ENCODE measurements at regions not wholly inside any gene's neighbourhood (a gene's known extent, or its start where the extent isn't known, plus 50 kb on each side); places are given as distances from the start of the nearest gene placed in this dataset.

DNA sequence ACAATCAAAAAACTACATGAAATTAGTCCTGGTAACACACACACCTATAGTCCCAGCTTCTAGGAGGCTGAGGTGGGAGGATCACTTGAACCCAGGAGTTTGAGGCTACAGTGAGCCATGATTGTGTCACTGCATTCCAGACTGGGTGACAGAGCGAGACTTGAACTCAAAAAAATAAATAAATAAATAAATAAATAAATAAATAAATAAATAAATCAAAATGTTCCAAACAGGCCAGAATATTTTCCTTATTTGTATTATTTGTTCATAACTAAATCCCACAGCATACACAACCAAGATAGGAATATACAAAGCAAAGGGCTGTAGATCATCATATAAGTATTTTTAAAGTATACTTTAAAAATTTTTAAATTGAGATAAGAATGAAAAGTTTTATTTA, 537.2 kb upstream of the CDH8 start:
- DNase-seq (ENCODE audit: low read depth in 2 of 2) = no peak

DNA sequence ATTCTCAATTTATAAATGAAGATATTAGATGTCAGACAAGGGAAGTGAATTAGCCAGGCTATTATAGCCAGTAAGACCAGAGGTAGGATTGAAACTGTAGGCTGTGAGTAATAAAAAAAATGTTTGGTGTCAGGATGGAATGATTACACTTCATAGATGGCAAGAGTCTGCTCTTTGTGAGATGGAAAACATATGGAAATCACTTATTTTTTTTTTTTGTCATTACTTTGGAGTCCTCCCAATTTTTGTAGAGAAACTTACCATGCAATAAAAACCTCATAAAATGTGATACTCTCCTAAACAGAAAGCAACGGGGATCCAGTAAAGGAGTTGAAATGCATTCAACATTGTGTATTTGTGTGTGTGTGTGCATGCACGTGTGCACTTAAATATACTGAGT, 532.7 kb upstream of the CDH8 start:
- peak; percentile 52 to 58 for DNase-seq (ENCODE audit: low read depth in 2 of 2)

DNA sequence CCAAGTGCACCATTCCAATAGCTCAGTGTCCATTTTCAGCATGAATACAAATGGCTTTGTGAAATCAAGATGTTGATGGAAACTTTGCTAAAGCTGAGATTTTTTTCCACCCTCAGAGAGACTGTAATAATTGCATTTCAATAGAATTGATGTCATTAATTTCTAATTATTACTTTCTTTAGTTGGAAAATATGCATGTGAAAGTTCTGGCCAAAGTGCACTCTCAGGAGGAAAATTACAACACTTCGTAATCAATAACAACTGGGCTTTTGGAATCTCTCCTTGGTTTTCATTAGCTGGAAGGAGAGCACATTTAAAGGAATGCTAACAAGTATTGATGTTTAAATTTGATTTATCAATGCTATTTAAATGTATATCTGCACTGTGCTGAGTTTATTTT, 529.5 kb upstream of the CDH8 start:
- no peak for DNase-seq (ENCODE audit: low read depth in 2 of 2)

DNA sequence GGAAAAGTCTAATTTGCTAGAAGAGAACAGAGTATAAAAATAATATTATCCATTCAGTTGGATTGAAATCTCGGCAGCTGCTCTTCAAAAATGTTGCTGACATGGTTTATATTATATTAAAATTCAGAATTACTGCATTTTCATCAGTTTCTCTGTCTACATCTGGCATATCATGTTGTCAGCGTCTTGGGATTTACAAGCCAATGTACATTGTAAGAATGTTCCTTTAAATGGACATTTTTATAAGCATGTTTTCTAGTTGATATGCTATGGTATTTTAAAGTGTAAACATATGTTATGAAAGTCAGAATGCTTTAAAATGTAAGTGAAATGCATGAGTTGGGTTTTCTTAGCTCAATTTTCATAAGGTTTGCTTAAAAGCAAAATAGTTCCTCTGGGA, 528.1 kb upstream of the CDH8 start:
- no peak for DNase-seq (ENCODE audit: low read depth in 2 of 2)

DNA sequence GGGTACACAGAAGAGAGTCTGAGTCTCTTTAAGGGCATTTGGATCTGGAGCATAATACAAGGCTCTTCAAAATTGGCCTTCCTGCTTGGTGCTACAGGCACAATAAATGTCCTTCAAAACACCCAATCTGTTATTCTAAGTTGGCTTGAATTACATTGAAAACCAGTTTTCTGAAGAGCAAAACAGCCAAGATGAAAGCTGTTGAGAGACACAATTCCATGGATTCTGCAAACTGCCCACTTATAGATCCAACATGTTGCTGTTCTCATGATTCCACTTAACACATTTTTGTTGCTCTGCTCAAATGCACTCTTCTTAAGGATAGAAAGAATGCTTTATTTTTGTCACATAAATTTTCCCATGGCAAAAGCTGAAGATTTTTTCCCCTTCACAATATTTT, 525.9 kb upstream of the CDH8 start:
- no peak for DNase-seq (ENCODE audit: low read depth in 2 of 2)

DNA sequence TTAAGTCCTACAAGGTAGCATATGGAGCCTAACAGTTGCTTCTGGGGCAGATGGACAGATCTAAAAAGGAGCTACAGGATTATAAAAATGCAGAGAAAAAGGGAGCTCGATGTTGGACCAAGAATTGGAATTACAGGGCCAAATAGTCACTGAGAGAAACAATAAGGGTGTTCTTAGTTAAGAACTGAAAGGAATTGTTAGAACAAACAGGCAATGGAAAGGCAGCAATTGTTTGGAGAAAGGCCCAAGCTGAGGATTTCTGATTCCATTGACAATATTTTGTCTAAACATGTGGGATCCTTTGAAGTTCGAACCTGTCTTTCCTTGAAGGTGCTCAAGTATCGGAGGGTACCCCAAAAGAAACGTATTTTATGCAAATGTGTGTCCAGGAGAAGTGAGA, 513.6 kb upstream of the CDH8 start:
- DNase-seq (ENCODE audit: low read depth in 2 of 2) = no peak

DNA sequence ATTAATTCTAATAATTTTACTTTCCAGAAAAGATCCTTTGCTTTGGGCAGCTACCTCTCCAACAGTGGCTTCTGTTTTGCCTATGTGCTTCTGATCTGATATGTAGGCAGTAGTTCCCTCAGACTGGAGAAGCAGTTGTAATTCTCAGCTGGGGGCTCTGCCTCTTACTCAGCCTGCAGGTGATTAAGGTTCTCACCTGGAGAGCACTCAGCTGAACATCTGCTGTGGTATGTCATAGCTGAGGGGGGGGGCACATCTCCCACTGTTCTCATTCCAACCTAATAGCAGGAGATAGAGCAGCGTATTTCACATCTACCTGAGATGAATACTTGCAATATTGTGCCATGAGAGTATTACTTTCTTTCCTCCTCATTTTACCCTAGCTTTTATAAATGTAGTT, 511.9 kb upstream of the CDH8 start:
- DNase-seq (ENCODE audit: low read depth in 2 of 2) = no peak

DNA sequence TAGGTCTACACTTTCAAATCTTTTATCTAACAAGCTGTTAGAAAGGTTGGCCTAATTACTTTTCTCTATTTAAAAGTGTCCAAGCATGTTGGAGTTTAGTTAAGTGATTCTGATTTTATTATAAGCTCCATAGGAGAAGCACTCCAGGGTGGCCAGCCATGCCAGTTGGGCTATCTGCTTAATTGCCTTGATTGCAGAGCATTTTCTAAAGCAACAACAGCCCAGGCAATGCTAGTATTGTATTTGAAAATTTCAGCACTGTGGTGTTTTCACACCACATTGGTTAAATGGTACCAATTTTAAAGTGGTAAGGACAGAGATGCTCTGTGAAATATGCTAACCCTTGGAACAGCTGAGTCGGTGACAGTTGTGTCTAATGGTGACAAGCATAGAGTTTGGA, 510.5 kb upstream of the CDH8 start:
- no peak for DNase-seq (ENCODE audit: low read depth in 2 of 2)

DNA sequence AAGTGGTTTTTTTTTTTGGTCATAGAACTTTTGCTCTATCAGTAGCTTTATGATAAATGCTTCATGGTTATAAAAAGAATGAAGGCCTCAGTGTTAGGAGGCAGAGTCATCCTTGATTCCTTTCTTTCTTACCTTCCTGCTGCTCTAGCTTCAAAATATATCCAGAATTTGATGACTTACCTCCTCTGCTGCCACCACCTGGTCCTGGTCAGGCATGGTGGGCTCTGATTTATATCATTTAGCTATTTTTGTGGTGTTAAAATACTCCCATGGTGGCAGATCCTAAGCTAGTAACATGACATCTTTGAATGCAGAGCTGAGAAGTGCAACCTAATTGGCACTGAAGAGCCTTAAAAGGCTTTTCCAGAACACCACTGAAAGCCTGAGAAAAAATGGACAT, 508.8 kb upstream of the CDH8 start:
- DNase-seq (ENCODE audit: low read depth in 2 of 2) = no peak

DNA sequence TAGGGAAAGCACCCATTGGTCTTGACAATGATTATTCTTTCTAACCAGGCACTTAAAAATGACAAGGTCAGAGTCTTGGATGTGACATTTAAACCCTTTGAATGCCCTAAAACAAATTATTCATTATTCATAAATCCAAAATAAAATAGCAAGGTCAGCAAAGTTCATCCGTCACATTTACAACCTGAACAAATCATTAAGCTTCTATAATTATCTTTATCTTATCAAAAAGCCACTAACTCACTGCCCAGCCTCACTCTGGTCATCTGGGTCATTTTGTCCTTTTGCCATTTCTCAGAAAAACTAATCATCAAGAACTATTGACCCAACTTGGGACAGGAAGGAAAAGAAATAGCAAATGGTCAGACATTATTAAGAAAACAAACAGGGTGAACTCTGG, 507.3 kb upstream of the CDH8 start:
- DNase-seq (ENCODE audit: low read depth in 2 of 2) = no peak

DNA sequence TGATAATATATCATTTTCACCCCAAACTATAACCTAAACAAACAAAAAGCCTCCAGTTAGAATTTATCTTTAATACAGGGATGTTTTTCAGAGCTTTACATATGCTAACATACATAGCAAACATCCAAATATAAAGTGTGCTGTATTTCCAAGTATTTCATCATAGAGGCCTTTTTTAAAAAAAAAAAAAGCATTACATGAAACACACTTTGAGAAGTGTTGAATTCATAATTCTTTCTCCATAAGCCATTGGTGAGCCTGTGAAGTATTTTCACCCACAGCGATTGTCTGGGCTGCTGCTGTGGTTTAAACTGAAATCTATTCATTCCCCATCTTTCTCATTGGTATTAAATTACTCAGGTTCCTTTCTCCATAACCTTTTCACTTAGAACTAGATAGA, 503.4 kb upstream of the CDH8 start:
- peak; percentile 1 to 5 for DNase-seq (ENCODE audit: low read depth in 2 of 2)

DNA sequence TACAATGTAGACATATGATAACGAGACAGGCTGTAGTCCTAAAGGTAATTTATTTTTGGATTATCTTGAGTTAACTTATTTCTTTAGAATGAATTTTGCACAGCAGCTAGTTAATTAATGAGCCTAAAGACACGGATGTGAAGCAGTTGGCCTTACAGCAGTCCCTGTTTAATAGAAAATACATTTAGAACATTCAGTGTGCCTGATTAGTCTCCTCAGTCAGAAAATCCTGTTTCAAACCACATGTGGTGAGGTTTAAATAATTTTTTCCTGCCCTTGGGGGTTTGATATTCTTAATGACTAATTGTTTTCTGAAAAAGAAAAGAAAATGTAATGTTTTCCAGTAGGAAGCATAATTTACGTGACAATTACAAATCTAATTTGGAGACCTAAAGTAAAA, 494.2 kb upstream of the CDH8 start:
- no peak for DNase-seq (ENCODE audit: low read depth in 2 of 2)

DNA sequence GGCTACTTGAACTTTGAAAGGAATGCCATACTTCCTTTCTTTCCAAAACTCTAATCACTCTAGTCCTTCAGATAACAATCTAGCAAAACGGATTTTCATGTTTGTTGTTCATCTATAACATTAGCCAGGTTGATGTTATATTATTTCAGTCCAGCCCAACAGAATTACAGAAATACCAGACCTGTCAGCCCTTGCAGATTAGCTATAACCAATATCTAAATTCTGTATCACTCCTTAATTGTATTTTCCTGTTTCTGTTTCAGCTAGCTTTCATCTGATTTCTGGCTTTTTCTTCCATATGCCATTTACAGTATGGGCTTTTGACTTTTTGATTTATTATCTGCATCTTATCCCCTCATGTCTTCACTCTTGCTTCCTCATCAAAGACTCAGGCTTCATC, 479.8 kb upstream of the CDH8 start:
- no peak for DNase-seq (ENCODE audit: low read depth in 2 of 2)

DNA sequence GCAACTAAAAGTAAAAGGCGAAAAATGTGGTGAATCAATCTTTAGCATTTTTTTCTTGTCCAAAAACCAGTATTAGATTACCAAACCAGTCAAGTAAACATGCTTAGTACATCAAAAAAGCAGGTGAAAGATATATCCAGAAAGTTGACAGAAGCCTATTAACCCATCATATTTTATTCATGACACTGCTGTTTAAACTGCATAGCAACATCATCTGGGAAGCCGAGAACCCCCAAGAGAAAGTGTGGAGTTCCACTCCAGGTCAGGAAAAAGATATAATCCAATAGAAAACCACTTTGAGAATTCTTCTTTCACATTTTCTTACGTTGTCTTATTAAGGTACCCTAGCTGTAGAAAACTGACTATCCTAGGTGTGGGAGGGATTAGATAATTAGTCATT, 466.8 kb upstream of the CDH8 start:
- no peak for DNase-seq (ENCODE audit: low read depth in 2 of 2)

DNA sequence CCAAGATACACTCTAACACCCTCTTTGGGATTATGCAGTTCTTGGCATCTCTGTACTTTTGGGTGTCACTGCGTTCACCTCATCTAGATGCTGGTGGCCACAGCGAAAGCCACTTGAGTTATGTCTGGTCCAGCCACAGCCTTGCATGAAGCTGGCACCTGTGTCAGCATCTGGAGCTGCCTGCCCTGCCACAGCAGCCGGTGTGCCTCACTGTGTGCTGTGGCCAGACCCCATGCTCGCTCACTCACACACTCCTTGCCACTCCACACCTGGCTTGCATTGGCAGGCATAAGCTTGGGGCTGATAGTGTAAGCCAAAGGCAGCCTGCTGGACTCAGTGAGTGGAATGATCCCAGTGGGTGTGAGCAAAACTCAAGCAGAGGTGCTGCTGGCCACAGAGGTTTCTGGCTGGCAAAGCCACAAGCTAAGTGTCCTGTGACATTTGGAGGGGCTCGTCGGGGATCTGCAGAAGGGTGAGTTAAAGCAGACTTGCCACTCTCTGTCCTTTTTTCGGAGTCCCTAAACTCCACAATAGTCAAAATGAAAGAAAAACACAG, 442.7 kb upstream of the CDH8 start:
- no peak for DNase-seq (ENCODE audit: low read depth in 2 of 2)

DNA sequence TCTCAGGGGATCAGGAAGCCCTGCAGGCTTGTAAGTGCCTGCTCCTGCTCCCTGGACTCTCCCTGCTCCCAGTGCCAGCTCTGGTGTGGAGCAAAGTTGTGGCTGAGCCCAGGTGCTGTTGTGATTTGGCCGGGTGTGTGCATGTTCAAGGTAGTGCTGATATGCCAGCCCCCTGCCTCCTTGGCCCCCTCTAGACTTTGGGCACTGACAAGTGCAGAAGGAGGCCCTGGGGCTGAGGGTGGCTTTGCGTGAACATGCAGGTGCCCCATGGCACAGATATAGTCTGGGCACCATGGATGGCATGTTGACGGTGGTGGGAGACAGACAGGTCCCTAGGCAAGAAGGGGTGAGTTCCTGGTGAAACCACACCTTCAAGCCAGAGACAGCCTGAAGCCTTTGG, 441.6 kb upstream of the CDH8 start:
- no peak for DNase-seq (ENCODE audit: low read depth in 2 of 2)

DNA sequence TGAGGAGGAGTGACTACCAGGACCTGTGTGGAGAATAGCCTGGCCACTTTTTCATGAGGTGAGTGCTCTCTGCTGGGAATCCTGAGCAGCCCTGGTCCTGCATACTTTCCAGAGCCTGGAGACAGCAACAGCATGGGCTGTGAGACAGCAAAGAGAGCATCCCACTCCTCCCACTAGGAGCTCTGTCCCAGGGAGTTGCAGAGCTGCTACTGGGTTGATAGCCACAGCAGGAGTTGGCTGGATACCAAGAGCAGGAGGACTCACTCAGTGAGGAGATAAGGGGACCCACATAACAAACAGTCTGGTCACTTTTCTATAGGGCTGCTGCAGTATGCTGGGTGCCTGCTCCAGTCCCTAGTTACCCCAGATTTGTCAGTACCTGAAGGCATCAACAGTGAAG, 439.3 kb upstream of the CDH8 start:
- no peak for DNase-seq (ENCODE audit: low read depth in 2 of 2)

DNA sequence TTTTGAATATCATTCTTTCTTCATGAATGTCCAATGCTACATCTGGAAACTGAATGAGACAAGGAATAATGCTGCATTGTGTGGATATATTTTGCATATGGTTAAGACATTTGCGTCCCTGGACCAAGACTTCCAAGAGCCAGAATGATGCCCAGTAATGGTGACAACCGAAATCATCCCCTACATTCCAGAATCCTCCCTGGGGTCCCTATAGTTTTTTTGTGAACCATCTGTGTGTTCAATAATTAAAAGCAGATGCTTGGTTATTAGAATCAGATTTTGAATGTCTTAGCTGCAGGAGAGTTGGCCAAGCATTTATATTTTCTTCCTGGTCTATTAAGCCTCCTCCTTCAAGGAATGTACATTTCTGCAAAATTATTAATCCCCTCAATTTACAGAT, 426.7 kb upstream of the CDH8 start:
- DNase-seq (ENCODE audit: low read depth in 2 of 2) = peak; percentile 19 to 21

DNA sequence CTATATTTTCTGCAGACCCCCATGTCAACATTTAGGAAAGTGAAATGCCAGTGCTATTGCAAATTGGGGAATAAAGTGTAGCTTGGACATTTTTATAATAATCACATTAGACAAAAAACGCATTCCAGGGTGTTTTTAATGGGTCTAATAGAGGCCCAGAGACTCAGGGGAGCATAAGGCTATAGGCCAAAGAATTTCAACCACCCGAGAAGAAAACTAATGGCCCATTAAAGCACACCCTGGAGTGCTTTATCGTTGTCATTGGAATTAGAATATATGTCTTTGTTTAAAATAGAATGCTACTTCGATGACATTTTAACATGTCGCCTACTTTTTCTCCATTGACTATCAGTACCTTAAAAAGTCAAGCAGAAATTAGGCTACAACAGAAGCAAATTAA, 414.1 kb upstream of the CDH8 start:
- no peak for DNase-seq (ENCODE audit: low read depth in 2 of 2)

DNA sequence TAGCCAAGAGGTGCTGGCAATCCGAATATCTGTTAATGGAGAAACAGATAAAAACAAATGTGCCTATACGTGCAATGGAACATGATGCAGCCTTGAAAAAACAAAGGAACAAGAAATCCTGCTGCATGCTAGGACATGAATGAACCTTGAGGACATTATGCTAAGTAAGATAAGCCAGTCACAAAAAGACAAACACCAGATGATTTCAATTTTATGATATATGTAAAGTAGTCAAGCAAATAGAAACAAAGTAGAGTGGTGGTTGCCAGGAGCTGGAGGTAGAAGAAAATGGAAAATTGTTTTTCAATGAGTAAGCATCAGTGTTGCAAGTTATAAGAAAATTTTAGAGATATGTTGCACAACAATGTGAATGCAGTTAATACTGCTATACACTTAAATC, 409.7 kb upstream of the CDH8 start:
- peak; percentile 1 to 3 for DNase-seq (ENCODE audit: low read depth in 2 of 2)

DNA sequence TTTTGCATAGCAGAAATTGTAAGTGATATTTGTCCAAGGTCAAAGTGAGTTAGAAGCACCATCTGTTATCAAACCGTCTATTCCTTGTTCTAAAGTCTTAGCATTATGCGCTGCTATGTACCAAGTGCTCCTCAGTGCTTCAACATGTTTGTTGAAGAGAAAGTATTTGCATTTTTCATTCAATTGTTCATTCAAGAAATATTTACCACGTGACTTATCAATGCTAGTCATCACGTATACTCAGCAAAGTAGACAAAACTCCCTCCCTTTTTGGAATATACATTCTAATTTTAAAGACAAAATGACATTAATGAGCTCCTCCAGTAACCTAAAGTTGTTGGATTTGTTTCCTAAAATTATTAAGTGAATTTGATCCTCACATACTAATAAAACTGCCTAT, 388.0 kb upstream of the CDH8 start:
- DNase-seq (ENCODE audit: low read depth in 2 of 2) = no peak

DNA sequence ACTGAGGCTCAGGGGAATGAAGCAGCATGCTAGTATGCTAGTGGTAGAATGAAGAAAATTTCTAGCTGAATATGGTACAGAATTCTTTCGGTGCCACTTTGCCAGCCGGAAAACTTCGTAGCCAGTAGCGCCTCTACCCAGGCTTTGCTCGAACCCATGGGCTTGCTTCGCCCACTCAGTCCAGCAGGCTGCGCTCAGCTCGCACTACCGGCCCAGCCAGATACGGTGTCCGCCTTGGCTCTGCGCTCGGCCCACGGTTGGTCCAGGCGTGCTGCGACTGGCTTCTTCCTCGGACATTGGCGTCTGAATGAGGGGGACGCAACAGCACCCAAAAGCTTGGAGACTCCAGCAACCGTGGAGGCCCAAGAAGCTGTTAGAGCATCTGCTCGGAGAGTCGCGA, 372.5 kb upstream of the CDH8 start:
- DNase-seq (ENCODE audit: low read depth in 2 of 2) = no peak

DNA sequence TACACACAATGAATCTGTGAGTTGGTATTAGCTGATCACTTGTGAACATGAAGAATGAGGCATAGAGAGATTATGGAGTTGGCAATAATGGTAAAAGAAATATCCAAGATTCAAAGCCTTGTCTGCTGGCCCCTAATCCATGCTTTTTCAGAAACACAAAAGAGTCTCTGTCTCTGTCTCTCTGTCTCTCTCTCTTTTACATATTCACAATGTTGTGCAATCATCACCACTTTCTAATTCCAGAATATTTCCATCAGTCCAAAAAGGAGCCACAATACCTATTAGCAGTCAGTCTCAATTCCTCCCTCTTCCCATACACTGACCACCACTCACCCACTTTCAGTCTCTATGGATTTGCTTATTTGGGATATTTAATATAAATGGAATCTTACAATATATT, 370.1 kb upstream of the CDH8 start:
- no peak for DNase-seq (ENCODE audit: low read depth in 2 of 2)

DNA sequence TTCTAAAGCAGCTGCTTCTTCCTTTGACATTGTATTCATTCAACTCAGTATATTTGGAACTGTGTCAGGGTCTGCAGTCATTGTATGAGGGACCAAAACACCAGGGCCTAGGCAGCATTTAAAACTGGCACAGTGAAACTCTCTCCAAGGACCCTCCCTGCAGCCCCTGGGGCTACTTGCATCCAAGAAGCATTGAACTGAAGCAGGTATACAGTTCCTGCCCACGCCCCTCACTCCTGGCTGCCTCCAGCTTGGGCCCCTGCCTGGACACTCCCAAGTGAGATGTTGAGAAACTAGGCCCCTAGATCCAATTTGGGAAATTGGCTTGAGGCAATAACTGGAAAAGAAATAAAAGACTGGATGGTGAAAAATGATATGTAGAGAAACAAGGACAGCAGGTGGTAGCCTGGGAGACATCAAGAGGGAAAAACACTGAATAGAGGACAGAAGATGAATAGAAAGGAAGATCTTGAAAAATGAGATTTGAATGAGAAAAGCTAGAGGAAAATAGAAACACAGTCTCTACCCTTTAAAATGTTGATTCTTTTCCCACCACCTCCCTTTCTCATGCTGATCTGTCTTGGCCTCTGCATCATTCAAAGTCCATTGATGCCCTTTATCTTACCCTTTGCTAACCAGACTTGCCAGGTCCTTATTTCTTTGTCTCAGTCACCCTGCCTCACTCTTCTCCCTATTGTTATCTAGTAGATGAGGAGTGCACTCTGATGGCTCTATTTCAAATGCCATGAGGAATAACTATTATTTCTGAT, 368.8 kb upstream of the CDH8 start:
- no peak for DNase-seq (ENCODE audit: low read depth in 2 of 2)

Measured in fibroblast of skin of left quadriceps (primary cell).